ENCODE measurements at regions not wholly inside any gene's neighbourhood (a gene's known extent, or its start where the extent isn't known, plus 50 kb on each side); places are given as distances from the start of the nearest gene placed in this dataset.
A peak's percentile ranks its signal among the peaks of the same experiment; 100 is the strongest.
"Not testable (repeated sequence)": the region's sequence is repeated elsewhere in the genome, so short reads cannot be mapped to it uniquely, and the experiment has no call there.

GRCh38 chr15:99486371-99487336 is 79.1 kb upstream of the MEF2A start:
- DNase-seq, result no peak

- DNase-seq, result no peak
Measured at GRCh38 chr15:99487337-99487730, 78.5 kb upstream of the MEF2A start.

- DNase-seq, result no peak
Measured at GRCh38 chr15:99492275-99492674, 73.5 kb upstream of the MEF2A start.

- no peak for DNase-seq
Measured at GRCh38 chr15:99492716-99493115, 73.1 kb upstream of the MEF2A start.

- DNase-seq, result no peak
Measured at GRCh38 chr15:99493461-99493860, 72.3 kb upstream of the MEF2A start.

GRCh38 chr15:99494536-99495233 is 71.1 kb upstream of the MEF2A start:
- DNase-seq, result not testable (repeated sequence)

- DNase-seq, result no peak
Measured at GRCh38 chr15:99495430-99496301, 70.1 kb upstream of the MEF2A start.

- no peak for DNase-seq
Measured at GRCh38 chr15:99496302-99496629, 69.5 kb upstream of the MEF2A start.

- peak; percentile 49 for DNase-seq
Measured at GRCh38 chr15:99502182-99502581, 63.6 kb upstream of the MEF2A start.

- no peak for DNase-seq
Measured at GRCh38 chr15:99502661-99503060, 63.1 kb upstream of the MEF2A start.

- no peak for DNase-seq
Measured at GRCh38 chr15:99503411-99503810, 62.4 kb upstream of the MEF2A start.

GRCh38 chr15:99504071-99504822 is 61.5 kb upstream of the MEF2A start:
- DNase-seq, result peak; percentile 19

GRCh38 chr15:99504823-99505551 is 60.8 kb upstream of the MEF2A start:
- DNase-seq, result no peak

- DNase-seq, result no peak
Measured at GRCh38 chr15:99506399-99506798, 59.4 kb upstream of the MEF2A start.

- DNase-seq, result no peak
Measured at GRCh38 chr15:99507016-99507503, 58.7 kb upstream of the MEF2A start.

- DNase-seq, result no peak
Measured at GRCh38 chr15:99507504-99508310, 58.1 kb upstream of the MEF2A start.

GRCh38 chr15:99508311-99508645 is 57.5 kb upstream of the MEF2A start:
- DNase-seq, result no peak

GRCh38 chr15:99508852-99509251 is 56.9 kb upstream of the MEF2A start:
- DNase-seq, result no peak

- DNase-seq, result peak; percentile 22
Measured at GRCh38 chr15:99509686-99510461, 55.9 kb upstream of the MEF2A start.

- DNase-seq, result no peak
Measured at GRCh38 chr15:99511531-99511865, 54.3 kb upstream of the MEF2A start.
